ENCODE measurements at regions not wholly inside any gene's neighbourhood (a gene's known extent, or its start where the extent isn't known, plus 50 kb on each side); places are given as distances from the start of the nearest gene placed in this dataset.

DNA sequence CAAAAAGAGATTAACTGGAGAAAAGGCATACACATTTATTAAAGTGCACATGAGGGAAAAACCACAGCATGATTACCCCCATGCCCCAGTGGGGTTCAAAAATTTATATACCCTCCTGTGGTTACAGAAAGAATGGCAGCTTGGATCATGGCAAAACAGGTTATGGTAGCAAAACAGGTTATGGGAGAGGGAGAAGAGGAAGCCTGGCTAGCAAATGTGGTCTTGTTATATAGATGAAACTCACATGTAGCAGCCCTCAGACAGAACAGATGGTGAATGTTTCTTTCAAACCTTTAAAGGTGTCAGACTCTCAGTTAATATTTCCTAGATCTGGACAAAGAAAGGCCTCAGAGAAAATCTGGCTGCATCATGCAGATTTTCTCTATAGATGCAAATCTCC lies 178.2 kb upstream of the ZC3H15 start:
- no peak overlapping the region for H3K27ac ChIP-seq
- TF ChIP-seq, protein P1, sequence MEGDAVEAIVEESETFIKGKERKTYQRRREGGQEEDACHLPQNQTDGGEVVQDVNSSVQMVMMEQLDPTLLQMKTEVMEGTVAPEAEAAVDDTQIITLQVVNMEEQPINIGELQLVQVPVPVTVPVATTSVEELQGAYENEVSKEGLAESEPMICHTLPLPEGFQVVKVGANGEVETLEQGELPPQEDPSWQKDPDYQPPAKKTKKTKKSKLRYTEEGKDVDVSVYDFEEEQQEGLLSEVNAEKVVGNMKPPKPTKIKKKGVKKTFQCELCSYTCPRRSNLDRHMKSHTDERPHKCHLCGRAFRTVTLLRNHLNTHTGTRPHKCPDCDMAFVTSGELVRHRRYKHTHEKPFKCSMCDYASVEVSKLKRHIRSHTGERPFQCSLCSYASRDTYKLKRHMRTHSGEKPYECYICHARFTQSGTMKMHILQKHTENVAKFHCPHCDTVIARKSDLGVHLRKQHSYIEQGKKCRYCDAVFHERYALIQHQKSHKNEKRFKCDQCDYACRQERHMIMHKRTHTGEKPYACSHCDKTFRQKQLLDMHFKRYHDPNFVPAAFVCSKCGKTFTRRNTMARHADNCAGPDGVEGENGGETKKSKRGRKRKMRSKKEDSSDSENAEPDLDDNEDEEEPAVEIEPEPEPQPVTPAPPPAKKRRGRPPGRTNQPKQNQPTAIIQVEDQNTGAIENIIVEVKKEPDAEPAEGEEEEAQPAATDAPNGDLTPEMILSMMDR (conservative IDR thresholded peaks at IDR 0.05) = no peak

DNA sequence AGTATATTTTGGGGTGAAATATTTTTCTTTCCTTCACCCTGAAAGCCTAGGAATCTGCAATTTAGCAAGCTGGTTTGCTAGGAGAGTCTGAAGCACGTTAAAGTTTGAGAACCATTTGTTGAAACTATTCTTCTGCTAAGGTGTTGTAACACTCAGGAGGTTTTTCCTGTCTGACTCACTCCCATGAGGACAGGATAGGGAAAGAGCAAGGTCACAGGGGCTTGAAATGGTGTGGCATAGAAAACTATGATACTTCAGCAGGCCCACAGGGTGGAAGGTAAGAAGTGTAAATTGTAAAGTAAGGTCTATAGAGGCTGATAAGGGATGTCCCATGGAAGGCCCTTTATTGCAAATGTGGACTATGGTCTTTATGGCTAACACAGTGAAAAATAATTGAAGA lies 177.7 kb upstream of the ZC3H15 start:
- TF ChIP-seq, protein P1 (conservative IDR thresholded peaks at IDR 0.05) = no peak
- no peak overlapping the region for H3K27ac ChIP-seq

DNA sequence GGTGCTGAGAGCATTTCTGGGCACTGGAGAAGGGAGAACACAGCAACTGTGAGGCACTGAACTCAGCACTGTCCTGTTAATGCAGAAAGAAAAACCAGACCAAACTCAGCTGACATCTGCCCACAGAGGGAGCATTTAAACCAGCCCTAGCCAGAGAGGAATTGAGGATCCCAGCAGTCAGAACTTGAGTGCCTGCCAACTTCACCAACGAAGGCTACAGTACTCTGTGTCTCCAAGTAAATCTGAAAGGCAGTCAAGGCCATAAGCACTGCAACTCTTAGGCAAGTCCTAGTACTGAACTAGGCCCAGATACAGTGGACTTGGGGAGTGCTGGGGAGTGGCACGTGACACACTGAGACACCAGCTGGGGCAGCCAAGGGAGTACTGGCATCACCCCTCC lies 176.2 kb upstream of the ZC3H15 start:
- TF ChIP-seq, protein P1 (conservative IDR thresholded peaks at IDR 0.05) = no peak
- H3K27ac ChIP-seq = no peak overlapping the region

DNA sequence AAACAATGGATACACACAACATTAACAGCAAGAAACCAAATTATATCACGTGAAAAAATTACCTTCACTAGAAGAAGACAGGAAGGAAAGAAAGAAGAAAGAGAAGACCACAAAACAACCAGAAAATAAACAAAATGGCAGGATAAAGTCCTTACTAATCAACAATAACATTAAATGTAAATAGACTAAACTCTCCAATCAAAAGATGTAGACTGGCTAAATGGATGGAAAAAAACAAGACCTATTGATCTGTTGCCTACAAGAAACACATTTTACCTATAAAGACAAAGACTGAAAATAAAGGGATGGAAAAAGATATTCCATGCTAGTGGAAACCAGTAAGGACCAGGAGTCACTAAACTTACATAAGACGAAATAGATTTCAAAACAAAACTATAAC lies 167.0 kb upstream of the ZC3H15 start:
- TF ChIP-seq, protein P1 (conservative IDR thresholded peaks at IDR 0.05) = no peak
- H3K27ac ChIP-seq = no peak overlapping the region

DNA sequence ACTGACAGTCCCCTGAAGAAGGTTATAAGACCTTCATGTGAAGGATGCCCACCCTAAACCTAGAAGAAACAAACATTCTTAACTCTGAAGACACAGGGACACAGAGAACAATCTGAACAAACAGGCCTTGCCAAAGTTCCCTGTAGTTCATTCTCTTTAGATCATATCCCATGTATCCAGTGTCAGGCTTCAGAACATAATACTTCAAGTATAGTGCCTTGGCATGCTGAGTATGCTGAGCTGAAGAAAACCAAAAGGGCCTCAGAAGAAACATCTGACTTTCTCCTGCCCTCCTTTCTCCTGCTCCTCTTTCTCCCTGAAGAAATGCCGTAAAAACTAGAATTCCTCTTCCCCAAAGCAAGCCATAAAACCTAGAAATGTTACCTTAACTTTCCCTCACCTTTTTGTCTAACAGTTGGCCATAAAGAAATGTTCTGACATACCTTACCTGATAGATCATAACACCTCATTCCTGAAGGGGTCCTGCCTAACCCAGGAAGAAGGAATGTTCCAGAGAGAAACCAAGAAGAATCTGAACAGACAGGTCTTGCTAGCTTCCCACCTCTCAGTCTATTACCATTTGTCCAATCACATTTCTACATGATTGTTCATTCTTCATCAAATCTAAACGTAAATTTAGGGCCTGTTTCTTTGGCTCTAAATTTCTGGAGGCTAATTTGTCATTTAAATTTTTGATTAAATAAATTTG lies 160.1 kb upstream of the ZC3H15 start:
- H3K27ac ChIP-seq = no peak overlapping the region
- TF ChIP-seq, protein P1 (conservative IDR thresholded peaks at IDR 0.05) = no peak

DNA sequence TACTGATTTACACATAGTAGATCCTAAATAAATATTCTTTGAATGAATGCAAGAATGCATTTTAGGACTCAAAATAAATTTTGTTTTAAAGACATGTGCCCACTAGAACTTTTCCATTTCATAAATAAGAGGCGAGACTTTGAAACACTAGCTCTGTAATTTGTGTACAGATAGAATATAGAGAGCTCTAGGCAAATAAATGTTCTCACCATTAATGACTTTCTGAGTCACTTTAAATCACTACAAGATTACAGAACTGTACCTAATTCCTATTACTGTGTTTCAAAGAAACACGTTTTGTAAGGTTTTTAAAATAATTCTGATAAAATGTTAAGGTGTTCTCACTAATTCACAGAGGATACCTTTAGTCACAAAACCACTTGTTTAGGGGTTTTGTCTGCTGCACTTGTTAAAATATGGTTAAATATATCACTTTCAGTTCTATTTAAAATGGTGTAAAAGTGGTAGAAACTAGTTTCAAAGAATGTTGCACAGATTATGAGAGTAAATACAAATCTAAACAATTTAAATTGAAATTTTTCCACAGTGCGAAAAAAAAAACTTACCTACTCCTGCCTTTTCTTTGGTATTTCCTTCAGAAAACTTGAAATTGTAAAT lies 158.7 kb upstream of the ZC3H15 start:
- TF ChIP-seq, protein P1 (conservative IDR thresholded peaks at IDR 0.05) = no peak
- H3K27ac ChIP-seq = no peak overlapping the region

DNA sequence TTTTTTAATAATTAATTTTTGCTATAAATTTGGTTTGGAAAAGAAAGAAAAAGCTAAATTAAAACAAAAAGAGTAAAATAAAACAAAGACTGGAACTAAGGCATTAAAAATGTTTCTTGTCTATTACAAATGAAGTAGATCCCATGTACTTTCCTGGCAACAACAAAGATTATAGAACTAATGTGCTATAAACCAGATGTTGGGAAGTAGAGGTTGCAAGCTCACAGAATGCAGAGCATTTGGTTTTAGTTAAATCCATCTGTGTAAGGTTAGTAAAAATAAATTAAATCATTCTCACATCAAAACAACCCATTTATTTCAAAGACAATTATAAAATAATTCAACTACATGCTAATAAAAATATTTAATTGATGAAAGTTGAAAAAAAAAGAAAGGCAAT lies 157.2 kb upstream of the ZC3H15 start:
- TF ChIP-seq, protein P1 (conservative IDR thresholded peaks at IDR 0.05) = no peak
- no peak overlapping the region for H3K27ac ChIP-seq

Measured in VCaP (cell line).